ENCODE measurements at regions not wholly inside any gene's neighbourhood (a gene's known extent, or its start where the extent isn't known, plus 50 kb on each side); places are given as distances from the start of the nearest gene placed in this dataset.
"Not testable (repeated sequence)": the region's sequence is repeated elsewhere in the genome, so short reads cannot be mapped to it uniquely, and the experiment has no call there.

DNA sequence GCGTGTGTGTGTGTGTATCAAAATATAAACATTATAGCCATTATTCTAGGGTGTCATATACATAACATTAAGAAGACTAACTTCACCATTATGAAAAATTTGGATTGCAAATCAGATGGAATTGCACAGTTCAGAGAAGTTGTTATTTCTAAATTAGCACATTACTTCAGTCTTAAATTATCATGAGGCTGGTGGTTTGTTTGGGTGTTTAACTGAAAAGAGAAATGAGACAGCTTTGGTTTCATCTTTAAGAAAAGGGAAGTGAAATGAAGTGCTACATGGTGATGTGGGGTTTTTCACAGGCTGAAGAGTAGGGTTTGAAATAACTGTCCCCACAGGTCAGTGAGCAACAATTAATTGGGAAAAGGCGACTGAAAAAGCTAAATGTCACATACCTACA is 161.2 kb upstream of the XIRP2 start:
- TF ChIP-seq, protein P1, sequence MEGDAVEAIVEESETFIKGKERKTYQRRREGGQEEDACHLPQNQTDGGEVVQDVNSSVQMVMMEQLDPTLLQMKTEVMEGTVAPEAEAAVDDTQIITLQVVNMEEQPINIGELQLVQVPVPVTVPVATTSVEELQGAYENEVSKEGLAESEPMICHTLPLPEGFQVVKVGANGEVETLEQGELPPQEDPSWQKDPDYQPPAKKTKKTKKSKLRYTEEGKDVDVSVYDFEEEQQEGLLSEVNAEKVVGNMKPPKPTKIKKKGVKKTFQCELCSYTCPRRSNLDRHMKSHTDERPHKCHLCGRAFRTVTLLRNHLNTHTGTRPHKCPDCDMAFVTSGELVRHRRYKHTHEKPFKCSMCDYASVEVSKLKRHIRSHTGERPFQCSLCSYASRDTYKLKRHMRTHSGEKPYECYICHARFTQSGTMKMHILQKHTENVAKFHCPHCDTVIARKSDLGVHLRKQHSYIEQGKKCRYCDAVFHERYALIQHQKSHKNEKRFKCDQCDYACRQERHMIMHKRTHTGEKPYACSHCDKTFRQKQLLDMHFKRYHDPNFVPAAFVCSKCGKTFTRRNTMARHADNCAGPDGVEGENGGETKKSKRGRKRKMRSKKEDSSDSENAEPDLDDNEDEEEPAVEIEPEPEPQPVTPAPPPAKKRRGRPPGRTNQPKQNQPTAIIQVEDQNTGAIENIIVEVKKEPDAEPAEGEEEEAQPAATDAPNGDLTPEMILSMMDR (IDR thresholded peaks at IDR 0.05) = no peak
- Histone ChIP-seq H3K27ac (no peak overlapping the region), H3K4me1 (no peaks in the 10 kb centered on the region), H3K9me3 (no peaks in the 10 kb centered on the region), H3K27me3 (ENCODE audit: low read depth) (no peaks in the 10 kb centered on the region), H3K36me3 (no peaks in the 10 kb centered on the region), H3K4me3 (no peak overlapping the region)
- intact Hi-C loops (cut with DNase I) = no loop called here
- ATAC-seq = no peak
- no peak for DNase-seq

DNA sequence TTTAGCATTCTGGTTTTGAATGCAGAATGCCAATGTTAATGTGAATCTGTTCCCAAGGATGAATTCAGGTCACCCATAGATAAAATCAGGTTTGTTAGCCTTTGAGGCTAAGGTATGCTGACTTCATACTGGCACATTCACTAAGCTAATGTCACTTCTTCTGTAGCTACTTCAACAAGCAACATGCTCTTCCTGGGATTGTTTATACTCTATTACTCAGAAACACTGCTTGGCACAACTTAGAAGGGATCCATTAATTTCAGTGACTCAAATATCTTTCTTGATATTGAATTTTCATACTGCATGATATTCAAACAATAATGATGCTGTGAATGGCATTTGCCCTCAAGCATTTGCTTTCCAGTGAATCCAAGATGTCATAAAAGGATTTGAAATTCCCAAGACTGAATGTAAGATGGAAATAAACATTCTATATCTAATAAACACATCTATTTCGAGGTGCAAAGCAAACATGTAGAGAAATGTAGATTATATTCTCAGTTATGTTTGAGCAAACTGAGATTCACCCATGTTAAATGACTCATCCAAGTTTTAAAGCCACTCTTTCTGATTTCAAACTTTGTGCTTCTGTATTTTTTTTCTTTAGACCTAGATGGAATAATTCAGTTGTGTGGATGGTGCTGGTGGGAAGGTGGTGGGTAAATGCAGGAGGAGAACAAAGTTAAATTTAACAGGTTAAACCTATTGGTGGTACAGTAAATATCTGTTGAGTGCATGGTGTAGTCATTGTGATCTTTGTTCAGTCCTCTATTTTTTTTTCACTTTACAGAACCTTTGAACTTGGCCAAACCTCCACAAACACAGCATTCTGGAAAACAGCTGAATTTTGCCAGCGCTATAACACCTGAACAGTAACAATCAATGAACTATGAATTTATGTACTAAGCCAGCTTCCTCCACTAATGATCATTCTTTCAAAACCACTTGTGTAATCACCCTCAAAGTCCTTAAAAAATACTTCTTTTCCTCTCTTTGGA is 162.1 kb upstream of the XIRP2 start:
- intact Hi-C loops (cut with DNase I) = no loop called here
- TF ChIP-seq, protein P1 (IDR thresholded peaks at IDR 0.05) = no peak
- no peak overlapping the region for H3K4me3 ChIP-seq
- H3K27ac ChIP-seq = no peak overlapping the region
- no peak for ATAC-seq
- no peaks in the 10 kb centered on the region for H3K4me1 ChIP-seq
- no peaks in the 10 kb centered on the region for H3K36me3 ChIP-seq
- H3K9me3 ChIP-seq = no peaks in the 10 kb centered on the region
- no peak for DNase-seq
- no peaks in the 10 kb centered on the region for H3K27me3 ChIP-seq (ENCODE audit: low read depth)

DNA sequence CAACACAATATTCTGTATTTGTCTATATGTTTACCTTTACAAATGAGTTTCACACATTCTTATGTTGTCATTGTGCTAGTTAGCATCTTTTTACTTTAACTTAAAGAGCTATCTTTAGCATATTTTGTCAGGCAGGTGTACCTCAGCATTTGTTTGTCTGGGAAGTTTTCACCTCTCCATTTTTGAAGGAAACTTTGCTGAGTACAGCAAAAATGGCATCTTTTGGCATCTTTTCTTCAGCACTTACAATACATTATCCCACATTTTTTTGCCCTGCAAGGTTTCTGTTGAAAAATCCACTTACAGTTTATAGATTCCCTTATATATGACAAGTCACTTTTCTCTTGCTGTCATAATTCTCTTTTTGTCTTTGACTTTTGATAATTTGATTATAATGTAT is 171.3 kb upstream of the XIRP2 start:
- Histone ChIP-seq H3K27me3 (ENCODE audit: low read depth) (no peaks in the 10 kb centered on the region), H3K27ac (no peak overlapping the region), H3K9me3 (no peaks in the 10 kb centered on the region), H3K4me3 (no peak overlapping the region), H3K4me1 (no peaks in the 10 kb centered on the region), H3K36me3 (no peaks in the 10 kb centered on the region)
- ATAC-seq (no peak), DNase-seq (no peak)
- intact Hi-C loops (cut with DNase I) = no loop called here
- TF ChIP-seq, protein P1 (IDR thresholded peaks at IDR 0.05) = no peak

DNA sequence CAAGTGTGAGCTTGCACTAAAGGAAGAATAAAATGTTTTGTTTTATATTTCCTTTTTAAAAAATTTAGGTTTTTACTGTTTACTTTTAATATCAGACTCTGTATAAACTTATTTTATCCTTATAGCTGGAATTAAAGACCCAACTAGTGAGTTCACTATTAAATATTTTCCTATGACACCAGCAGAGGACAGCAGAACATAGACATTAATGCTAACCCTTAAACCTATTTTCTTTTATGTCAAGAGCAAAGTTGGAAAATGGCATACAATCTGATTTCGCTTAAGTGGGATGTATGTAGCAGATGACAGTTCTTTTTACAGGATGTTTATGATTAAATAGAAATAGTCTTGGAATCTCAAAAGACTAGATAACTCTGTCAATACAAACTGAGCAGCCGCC is 188.2 kb upstream of the XIRP2 start:
- Histone ChIP-seq H3K27ac (no peak overlapping the region), H3K4me1 (no peaks in the 10 kb centered on the region), H3K4me3 (no peak overlapping the region), H3K9me3 (no peaks in the 10 kb centered on the region), H3K27me3 (ENCODE audit: low read depth) (no peaks in the 10 kb centered on the region), H3K36me3 (no peaks in the 10 kb centered on the region)
- DNase-seq (no peak), ATAC-seq (no peak)
- intact Hi-C loops (cut with DNase I) = no loop called here
- TF ChIP-seq, protein P1 (IDR thresholded peaks at IDR 0.05) = no peak

DNA sequence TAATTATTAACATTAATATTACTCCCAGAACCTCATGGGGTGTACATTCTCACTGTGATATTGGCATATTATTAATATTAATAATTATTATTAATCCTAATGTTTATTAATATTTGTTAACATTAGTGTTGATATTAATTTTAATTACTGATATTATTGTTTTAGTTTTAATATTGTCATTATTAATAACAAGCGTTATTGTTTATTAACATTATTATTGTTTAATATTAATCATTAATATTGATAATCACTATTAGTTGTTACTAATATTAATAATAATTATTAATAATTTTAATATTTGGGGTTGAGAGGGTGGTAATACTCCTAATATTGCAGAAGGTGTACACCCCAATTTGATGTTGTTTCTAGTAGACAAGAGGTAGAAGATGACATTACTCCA is 193.1 kb upstream of the XIRP2 start:
- TF ChIP-seq, protein P1 (IDR thresholded peaks at IDR 0.05) = no peak
- H3K4me3 ChIP-seq = no peak overlapping the region
- no peak for ATAC-seq
- no peaks in the 10 kb centered on the region for H3K4me1 ChIP-seq
- H3K27ac ChIP-seq = no peak overlapping the region
- no peak for DNase-seq
- no peaks in the 10 kb centered on the region for H3K9me3 ChIP-seq
- no peaks in the 10 kb centered on the region for H3K36me3 ChIP-seq
- H3K27me3 ChIP-seq (ENCODE audit: low read depth) = no peaks in the 10 kb centered on the region
- intact Hi-C loops (cut with DNase I) = no loop called here

DNA sequence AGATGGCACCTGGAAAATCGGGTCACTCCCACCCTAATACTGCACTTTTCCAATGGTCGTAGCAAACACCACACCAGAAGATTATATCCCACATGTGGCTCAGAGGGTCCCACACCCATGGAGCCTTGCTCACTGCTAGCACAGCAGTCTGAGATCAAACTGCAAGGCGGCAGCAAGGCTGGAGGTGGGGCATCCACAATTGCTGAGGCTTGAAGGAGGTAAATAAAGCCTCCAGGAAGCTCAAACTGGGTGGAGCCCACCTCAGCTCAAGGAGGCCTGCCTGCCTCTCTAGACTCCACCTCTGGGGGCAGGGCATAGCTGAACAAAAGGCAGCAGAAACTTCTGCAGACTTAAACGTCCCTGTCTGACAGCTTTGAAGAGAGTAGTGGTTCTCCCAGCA is 192.0 kb upstream of the SCN7A start:
- ATAC-seq; intact Hi-C loops (cut with DNase I); H3K27me3 ChIP-seq (ENCODE audit: low read depth); H3K27ac ChIP-seq; H3K4me1 ChIP-seq; DNase-seq; H3K9me3 ChIP-seq; H3K36me3 ChIP-seq; H3K4me3 ChIP-seq: not testable (repeated sequence)

Measured in lower lobe of right lung (tissue), 2 donors.